ENCODE measurements at regions not wholly inside any gene's neighbourhood (a gene's known extent, or its start where the extent isn't known, plus 50 kb on each side); places are given as distances from the start of the nearest gene placed in this dataset.

GRCh38 chr2:58764338-58765104 lies 523.4 kb upstream of the FANCL start:
- TF ChIP-seq EZH2phosphoT487 (IDR thresholded peaks at IDR 0.05; ENCODE audit: insufficient read depth, low read depth) (no peak), EZH2 (IDR thresholded peaks at IDR 0.05; ENCODE audit: insufficient read depth, poor library complexity, severe bottlenecking) (no peak)

All from GM23248 (cell line).